ENCODE measurements at regions not wholly inside any gene's neighbourhood (a gene's known extent, or its start where the extent isn't known, plus 50 kb on each side); places are given as distances from the start of the nearest gene placed in this dataset.

DNA sequence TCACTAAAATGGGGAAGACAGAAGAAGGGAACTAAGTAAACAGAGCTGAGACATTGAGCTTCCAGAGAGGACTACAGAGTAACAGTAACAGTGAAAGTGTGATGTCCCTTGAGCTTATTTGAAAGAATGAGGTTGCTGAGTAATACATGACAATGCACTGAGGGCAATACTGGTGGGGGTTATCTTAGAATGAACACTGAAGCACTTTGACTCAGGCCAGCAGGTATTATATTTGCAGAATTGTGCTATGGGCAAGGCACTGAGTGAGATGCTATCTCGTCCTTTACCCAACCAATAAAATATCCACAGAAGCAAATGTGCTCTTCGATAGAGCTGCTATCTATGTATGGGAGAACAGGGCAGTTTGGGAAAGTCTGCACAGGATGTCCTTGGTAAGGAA lies 133.2 kb downstream of the DISP1 start:
- Histone ChIP-seq H3K4me3 (no peak overlapping the region), H3K27me3 (no peaks in the 10 kb centered on the region), H3K27ac (no peak overlapping the region), H3K36me3 (no peaks in the 10 kb centered on the region), H3K9me3 (no peaks in the 10 kb centered on the region), H3K4me1 (no peaks in the 10 kb centered on the region)
- no peak for DNase-seq (ENCODE audit: extremely low spot score in 2 of 2)
- TF ChIP-seq POLR2A (IDR thresholded peaks at IDR 0.05), result no peak
- TF ChIP-seq, protein P1, sequence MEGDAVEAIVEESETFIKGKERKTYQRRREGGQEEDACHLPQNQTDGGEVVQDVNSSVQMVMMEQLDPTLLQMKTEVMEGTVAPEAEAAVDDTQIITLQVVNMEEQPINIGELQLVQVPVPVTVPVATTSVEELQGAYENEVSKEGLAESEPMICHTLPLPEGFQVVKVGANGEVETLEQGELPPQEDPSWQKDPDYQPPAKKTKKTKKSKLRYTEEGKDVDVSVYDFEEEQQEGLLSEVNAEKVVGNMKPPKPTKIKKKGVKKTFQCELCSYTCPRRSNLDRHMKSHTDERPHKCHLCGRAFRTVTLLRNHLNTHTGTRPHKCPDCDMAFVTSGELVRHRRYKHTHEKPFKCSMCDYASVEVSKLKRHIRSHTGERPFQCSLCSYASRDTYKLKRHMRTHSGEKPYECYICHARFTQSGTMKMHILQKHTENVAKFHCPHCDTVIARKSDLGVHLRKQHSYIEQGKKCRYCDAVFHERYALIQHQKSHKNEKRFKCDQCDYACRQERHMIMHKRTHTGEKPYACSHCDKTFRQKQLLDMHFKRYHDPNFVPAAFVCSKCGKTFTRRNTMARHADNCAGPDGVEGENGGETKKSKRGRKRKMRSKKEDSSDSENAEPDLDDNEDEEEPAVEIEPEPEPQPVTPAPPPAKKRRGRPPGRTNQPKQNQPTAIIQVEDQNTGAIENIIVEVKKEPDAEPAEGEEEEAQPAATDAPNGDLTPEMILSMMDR (IDR thresholded peaks at IDR 0.05), result no peak
- TF ChIP-seq POLR2AphosphoS5 (IDR thresholded peaks at IDR 0.05; ENCODE audit: insufficient read depth in 1 of 2, low read depth in 1 of 2), result no peak
- intact Hi-C loops (cut with DNase I), result no loop called here

DNA sequence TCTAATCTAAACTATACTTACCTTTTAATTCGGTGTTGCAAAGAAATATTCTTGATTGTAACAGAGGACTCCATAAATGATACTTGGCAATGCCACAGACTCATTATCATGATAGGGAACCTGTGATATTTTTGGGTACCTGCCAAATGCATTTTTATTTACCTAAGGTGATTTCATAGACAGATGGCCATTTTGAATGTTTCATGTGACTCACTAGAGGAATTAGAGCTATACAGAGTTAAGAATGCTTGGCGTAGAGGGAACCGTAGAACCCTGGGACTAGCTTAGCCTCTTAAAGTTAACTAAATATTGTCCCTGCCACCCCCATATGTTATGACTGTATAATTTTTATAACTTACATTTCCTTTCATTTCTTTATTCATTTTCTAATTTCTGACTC lies 136.1 kb downstream of the DISP1 start:
- Histone ChIP-seq H3K4me3 (no peak overlapping the region), H3K27ac (no peak overlapping the region)
- TF ChIP-seq POLR2AphosphoS5 (IDR thresholded peaks at IDR 0.05; ENCODE audit: insufficient read depth in 1 of 2, low read depth in 1 of 2) (no peak), POLR2A (IDR thresholded peaks at IDR 0.05) (no peak)
- TF ChIP-seq, protein P1 (IDR thresholded peaks at IDR 0.05), result no peak

DNA sequence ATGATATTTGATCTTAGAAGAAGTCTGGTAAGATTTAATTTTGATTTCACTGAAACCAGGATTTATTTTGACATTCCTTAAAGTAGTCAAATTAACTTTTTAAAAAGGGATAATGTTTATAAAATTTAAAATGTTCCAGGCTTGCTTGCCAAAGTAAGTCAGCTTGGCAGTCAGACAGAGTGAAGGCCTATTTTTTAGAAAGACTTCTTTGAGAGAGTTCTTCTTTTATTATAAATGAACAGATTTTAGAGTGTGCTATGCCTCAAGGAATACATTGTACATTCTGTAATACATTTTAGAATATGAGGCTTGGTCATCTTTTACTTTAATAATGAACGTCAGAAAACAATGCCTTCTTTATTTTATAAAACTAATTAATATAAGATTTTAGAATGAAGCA lies 138.7 kb downstream of the DISP1 start:
- intact Hi-C loops (cut with DNase I), result no loop called here
- Histone ChIP-seq H3K4me1 (peaks cover 6% of the 10 kb centered on the region), H3K27me3 (no peaks in the 10 kb centered on the region), H3K4me3 (no peak overlapping the region), H3K27ac (no peak overlapping the region), H3K36me3 (no peaks in the 10 kb centered on the region), H3K9me3 (no peaks in the 10 kb centered on the region)
- no peak for TF ChIP-seq POLR2AphosphoS5 (IDR thresholded peaks at IDR 0.05; ENCODE audit: insufficient read depth in 1 of 2, low read depth in 1 of 2)
- TF ChIP-seq, protein P1 (IDR thresholded peaks at IDR 0.05), result no peak
- TF ChIP-seq POLR2A (IDR thresholded peaks at IDR 0.05), result no peak
- DNase-seq (ENCODE audit: extremely low spot score in 2 of 2), result no peak

More for the DNA sequence above, 136.1 kb downstream of the DISP1 start:
- Histone ChIP-seq H3K36me3 (no peaks in the 10 kb centered on the region), H3K9me3 (no peaks in the 10 kb centered on the region), H3K4me1 (peaks cover 6% of the 10 kb centered on the region), H3K27me3 (no peaks in the 10 kb centered on the region)
- no peak for DNase-seq (ENCODE audit: extremely low spot score in 2 of 2)
- intact Hi-C loops (cut with DNase I), result no loop called here

DNA sequence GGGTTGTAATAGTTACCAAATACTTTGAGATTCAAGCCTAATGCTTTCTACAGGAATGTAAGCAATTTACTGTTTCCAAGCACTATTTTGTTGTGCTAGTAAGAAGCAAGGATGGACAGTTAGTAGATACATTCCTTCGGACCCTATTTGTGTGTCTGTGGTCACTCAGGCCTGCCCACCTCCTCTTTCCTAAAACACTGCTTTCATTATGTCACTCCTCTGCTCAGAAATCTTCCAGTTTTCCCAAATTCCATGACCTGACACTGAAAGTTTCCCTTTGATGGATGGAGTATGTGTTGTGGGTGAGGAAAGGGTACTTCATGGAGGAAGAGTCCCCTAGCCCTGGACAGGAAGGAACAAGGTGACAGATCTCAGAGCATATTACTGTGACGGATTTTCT lies 141.1 kb downstream of the DISP1 start:
- no peak overlapping the region for H3K27ac ChIP-seq
- intact Hi-C loops (cut with DNase I), result no loop called here
- no peaks in the 10 kb centered on the region for H3K27me3 ChIP-seq
- TF ChIP-seq, protein P1 (IDR thresholded peaks at IDR 0.05), result no peak
- TF ChIP-seq POLR2A (IDR thresholded peaks at IDR 0.05), result no peak
- TF ChIP-seq POLR2AphosphoS5 (IDR thresholded peaks at IDR 0.05; ENCODE audit: insufficient read depth in 1 of 2, low read depth in 1 of 2), result no peak
- peaks cover 6% of the 10 kb centered on the region for H3K4me1 ChIP-seq
- H3K4me3 ChIP-seq, result no peak overlapping the region
- DNase-seq (ENCODE audit: extremely low spot score in 2 of 2), result no peak
- H3K9me3 ChIP-seq, result no peaks in the 10 kb centered on the region
- H3K36me3 ChIP-seq, result no peaks in the 10 kb centered on the region

DNA sequence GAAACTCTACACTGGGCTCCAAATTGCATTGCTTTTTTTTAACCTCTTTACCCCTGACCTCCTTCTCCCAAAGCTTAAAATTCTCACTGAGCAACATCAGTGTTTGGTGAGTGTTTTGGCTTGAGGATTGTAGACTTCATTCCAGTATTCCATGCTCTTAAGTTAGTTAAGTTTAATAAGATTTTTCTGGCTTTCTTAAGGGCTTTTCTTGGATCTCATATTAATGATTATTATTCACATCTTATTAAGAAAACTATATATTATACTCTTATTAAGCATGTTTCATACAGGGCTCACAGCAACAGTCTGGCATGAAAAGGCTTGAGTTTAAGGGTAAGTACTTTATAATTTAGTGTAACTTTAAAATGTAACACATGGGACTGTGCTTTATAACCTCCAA lies 141.8 kb downstream of the DISP1 start:
- Histone ChIP-seq H3K27ac (no peak overlapping the region), H3K9me3 (no peaks in the 10 kb centered on the region), H3K4me3 (no peak overlapping the region), H3K27me3 (no peaks in the 10 kb centered on the region), H3K4me1 (peaks cover 6% of the 10 kb centered on the region), H3K36me3 (no peaks in the 10 kb centered on the region)
- intact Hi-C loops (cut with DNase I), result no loop called here
- TF ChIP-seq, protein P1 (IDR thresholded peaks at IDR 0.05), result no peak
- no peak for TF ChIP-seq POLR2A (IDR thresholded peaks at IDR 0.05)
- TF ChIP-seq POLR2AphosphoS5 (IDR thresholded peaks at IDR 0.05; ENCODE audit: insufficient read depth in 1 of 2, low read depth in 1 of 2), result no peak
- DNase-seq (ENCODE audit: extremely low spot score in 2 of 2), result no peak

All from vagina (tissue), 2 donors.